ENCODE measurements at regions not wholly inside any gene's neighbourhood (a gene's known extent, or its start where the extent isn't known, plus 50 kb on each side); places are given as distances from the start of the nearest gene placed in this dataset.

- TF ChIP-seq HNF4A (conservative IDR thresholded peaks at IDR 0.05), result no peak
- no peak for TF ChIP-seq GABPA (IDR thresholded peaks at IDR 0.05 in 1 of 2, conservative IDR thresholded peaks at IDR 0.05 in 1 of 2)
- TF ChIP-seq EGR1 (IDR thresholded peaks at IDR 0.05; ENCODE audit: low read depth in 2 of 2), result no peak
- TF ChIP-seq YY1 (IDR thresholded peaks at IDR 0.05), result no peak
- no peak for TF ChIP-seq FOXA2 (IDR thresholded peaks at IDR 0.05)
- TF ChIP-seq, protein P1, sequence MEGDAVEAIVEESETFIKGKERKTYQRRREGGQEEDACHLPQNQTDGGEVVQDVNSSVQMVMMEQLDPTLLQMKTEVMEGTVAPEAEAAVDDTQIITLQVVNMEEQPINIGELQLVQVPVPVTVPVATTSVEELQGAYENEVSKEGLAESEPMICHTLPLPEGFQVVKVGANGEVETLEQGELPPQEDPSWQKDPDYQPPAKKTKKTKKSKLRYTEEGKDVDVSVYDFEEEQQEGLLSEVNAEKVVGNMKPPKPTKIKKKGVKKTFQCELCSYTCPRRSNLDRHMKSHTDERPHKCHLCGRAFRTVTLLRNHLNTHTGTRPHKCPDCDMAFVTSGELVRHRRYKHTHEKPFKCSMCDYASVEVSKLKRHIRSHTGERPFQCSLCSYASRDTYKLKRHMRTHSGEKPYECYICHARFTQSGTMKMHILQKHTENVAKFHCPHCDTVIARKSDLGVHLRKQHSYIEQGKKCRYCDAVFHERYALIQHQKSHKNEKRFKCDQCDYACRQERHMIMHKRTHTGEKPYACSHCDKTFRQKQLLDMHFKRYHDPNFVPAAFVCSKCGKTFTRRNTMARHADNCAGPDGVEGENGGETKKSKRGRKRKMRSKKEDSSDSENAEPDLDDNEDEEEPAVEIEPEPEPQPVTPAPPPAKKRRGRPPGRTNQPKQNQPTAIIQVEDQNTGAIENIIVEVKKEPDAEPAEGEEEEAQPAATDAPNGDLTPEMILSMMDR (IDR thresholded peaks at IDR 0.05; ENCODE audit: low read depth, low read length, missing input control), result no peak
- no peak for TF ChIP-seq HNF4G (IDR thresholded peaks at IDR 0.05)
- no peak for TF ChIP-seq NR2F2 (IDR thresholded peaks at IDR 0.05)
- TF ChIP-seq JUND (IDR thresholded peaks at IDR 0.05), result no peak
- TF ChIP-seq ZBTB33 (IDR thresholded peaks at IDR 0.05), result no peak
- no peak for TF ChIP-seq REST (IDR thresholded peaks at IDR 0.05)
- TF ChIP-seq RXRA (IDR thresholded peaks at IDR 0.05), result no peak
- no peak for TF ChIP-seq TAF1 (conservative IDR thresholded peaks at IDR 0.05)
- no peak for TF ChIP-seq ATF3 (IDR thresholded peaks at IDR 0.05)
- TF ChIP-seq, protein P2, sequence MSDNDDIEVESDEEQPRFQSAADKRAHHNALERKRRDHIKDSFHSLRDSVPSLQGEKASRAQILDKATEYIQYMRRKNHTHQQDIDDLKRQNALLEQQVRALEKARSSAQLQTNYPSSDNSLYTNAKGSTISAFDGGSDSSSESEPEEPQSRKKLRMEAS (IDR thresholded peaks at IDR 0.05), result no peak
- no peak for TF ChIP-seq RAD21 (IDR thresholded peaks at IDR 0.05)
- H3K9ac ChIP-seq (ENCODE audit: low read depth in 1 of 2, low read length in 2 of 2), result no peak overlapping the region
- H3K4me1 ChIP-seq (ENCODE audit: control insufficient read depth in 4 of 4, insufficient read depth in 4 of 4, low read length in 3 of 4), result no peaks in the 10 kb centered on the region
- no peaks in the 10 kb centered on the region for H3K36me3 ChIP-seq (ENCODE audit: control insufficient read depth in 4 of 4, insufficient read depth in 3 of 4, low read depth in 1 of 4, low read length in 3 of 4)
- 77% methylated on average over 17 of the region's 17 CpGs for WGBS
- no peak for DNase-seq (ENCODE audit: low spot score)
- H3K9me3 ChIP-seq (ENCODE audit: control insufficient read depth in 4 of 4, low read length in 3 of 4), result no peaks in the 10 kb centered on the region
- H3K27ac ChIP-seq (ENCODE audit: low read depth in 1 of 2, low read length in 2 of 2), result no peak overlapping the region
- peaks cover 0 to 3% (median 0%) of the 10 kb centered on the region in 4 donors for H3K27me3 ChIP-seq (ENCODE audit: control insufficient read depth in 4 of 4, insufficient read depth in 4 of 4, low read length in 3 of 4)
- H3K4me3 ChIP-seq (ENCODE audit: low read depth in 1 of 3, low read length in 3 of 3), result no peak overlapping the region
Observed at GRCh38 chr2:238574490-238575271, 148.0 kb downstream of the ASB1 start.
